NCI-H1092 (cell line): ENCODE measurements at regions not wholly inside any gene's neighbourhood (a gene's known extent, or its start where the extent isn't known, plus 50 kb on each side); places are given as distances from the start of the nearest gene placed in this dataset.
"Not testable (repeated sequence)": the region's sequence is repeated elsewhere in the genome, so short reads cannot be mapped to it uniquely, and the experiment has no call there.

Experiments
- DNase-seq: peaks from one replicate; lab custom pipeline; 2025; lab: John Stamatoyannopoulos, UW

DNA sequence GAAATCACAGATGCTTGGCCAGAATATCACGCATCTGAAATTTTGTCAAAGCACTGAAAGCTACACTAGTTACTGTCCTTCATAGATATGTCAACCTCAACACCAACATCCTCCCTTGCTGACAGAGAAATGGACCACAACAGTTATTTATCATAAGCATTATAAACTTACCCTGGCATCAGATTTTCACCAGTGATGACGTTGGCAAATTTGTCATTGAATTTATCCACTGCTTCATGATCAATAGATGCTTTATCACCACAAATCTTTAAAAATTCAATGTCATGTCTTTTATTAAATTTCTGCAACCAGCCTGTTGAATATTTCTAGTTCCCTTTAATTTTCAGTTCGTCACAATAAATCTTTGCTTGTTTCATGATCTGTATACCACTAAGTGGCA is 205.7 kb downstream of the GJA1 start:
- DNase-seq = no peak

DNA sequence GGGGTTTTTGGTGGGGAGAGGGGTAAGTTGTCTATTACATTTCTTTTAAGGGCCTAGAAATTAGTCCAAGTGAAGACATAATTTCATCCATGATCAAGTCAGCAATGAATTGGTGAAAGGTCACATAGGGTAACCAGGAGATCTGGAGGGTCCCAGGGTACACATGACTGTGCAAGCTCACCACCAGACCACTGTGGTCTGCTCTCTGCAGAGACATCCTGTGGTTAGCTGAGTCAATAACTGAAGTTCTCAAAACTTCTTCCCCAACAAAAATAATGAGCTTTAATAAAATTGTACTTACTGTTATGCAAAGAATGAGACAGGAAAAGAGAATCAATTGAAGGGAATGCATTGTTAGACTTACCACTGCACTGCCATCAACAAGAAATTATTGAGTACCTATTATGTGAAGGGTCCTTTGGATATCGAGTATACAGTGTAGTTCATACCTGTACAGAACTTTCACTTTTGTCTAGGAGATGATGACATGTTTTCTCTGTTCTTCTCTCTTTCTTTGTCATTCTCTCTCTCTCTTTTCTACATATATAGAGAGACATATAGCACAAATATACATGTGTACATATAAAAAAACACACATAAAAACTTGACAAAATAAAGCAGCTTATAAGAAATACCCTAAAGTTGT is 209.8 kb downstream of the GJA1 start:
- no peak for DNase-seq

DNA sequence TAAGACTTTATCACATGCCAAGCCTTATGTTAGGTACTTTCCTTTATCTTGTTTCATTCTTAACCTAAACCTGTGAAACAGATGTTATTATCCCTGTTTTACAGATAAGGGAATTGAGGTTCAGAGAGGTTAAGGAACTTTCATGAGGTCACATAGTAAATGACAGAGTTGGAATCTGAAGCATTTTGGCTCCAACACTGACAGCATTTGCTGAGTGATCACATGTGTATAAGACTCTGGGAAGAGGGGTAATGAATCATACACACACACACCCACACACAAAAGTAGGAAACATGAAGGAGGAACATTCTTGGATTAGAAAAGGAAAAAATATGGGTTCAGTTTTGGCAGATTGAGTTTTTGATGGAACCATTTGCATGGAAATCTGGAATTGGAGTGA is 212.5 kb downstream of the GJA1 start:
- DNase-seq = no peak

GRCh38 chr6:121649951-121650350 is 214.5 kb downstream of the GJA1 start:
- DNase-seq = no peak

- DNase-seq = no peak
Measured at GRCh38 chr6:121651420-121651819, 216.0 kb downstream of the GJA1 start.

- DNase-seq = no peak
Measured at GRCh38 chr6:121652223-121652622, 216.8 kb downstream of the GJA1 start.

DNA sequence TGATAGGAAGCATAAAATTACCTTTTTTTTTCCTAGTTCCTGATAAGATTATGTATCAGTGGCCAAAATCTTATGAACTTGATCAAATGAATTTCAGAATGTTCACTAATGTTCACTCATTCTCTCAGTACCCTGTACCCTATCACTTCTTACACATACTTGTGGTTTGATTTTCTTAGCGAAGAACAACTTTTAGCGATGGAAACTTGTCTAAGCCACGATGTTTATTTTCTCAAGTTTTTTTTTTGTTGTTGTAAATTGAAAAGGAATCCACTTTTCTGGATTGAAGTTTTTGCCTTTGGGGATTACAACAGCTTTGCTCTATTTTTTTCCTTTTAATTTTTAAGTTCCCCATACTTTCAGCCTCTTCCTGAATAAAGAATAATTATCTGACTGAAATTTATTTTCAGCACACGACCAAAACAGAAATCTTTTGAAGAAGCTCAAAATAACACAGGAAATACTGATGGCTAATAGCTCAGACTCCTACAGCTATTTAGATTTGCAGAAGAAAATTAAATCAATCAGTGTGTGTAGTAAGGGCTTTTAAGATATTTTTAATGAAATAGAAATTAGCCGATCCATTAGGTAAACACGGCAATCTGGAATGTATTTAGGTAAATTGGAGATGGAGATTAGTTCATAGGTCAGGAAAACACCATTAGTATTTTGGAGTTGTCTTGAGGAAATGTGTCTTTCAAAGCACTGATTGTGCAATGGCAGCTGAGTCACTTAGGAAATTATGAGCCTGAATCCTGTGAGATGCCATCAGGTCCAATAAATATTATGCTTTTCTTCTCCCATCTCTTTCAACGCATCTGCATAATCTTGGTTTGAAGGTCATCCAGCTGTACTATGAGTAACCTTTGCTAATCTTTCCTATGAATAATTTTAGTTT is 217.5 kb downstream of the GJA1 start:
- no peak for DNase-seq

DNA sequence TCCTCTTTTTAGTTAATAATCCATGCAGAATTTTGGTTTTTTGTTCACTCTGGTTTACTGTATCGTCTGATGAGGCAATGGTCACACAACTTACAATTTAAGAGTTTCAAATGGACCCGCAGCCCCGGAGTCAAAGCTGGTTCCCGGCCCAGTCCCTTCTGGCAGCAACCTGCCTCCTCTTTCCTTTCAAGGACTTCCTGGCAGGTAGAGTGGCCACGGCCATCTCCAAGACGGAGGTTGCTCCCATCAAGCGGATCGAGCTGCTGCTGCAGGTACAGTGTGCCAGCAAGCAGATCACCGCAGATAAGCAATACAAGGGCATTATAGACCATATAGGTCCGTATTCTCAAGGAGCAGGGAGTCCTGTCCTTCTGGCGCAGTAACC is 218.2 kb downstream of the GJA1 start:
- no peak for DNase-seq

DNA sequence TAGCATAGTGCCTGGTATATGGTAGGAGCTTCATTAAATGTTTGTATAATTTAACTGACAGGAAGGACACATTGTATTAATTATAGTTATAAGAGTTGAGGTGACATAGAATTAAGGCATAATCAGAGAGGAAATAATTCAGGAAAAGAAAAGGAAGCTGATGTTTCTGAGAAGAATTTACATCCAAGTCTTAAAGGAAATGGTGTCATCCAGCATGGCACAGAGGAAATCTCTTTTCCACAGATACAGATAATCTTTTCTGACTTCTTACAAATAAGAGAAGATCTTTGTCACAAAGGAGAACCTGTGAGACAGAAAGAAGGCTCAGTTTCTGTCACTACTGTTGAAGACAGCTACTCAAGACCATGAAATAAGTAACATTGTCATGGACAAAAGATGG is 222.5 kb downstream of the GJA1 start:
- no peak for DNase-seq

DNA sequence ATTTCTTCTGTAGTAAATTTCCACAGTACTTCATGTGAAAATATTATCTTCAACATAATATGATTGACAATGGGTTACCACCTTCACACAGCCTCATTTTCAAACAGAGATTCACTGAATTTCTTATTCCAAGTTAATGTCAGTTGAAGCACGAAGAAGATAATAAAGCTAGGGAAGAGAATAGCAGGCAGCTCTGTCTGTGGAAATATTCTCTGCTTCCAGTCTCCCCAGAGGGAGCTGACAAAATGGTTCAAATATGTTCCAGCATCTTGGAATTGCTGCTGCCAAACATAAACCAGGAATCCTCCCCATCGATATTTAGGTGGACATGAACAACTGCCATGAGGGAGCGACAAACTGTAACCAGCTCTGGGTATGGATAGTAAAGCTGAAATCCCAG is 224.8 kb downstream of the GJA1 start:
- DNase-seq = no peak

GRCh38 chr6:121663292-121663810 is 227.9 kb downstream of the GJA1 start:
- DNase-seq = no peak

GRCh38 chr6:121664158-121664557 is 228.7 kb downstream of the GJA1 start:
- no peak for DNase-seq

GRCh38 chr6:121666814-121667213 is 231.4 kb downstream of the GJA1 start:
- DNase-seq = no peak

DNA sequence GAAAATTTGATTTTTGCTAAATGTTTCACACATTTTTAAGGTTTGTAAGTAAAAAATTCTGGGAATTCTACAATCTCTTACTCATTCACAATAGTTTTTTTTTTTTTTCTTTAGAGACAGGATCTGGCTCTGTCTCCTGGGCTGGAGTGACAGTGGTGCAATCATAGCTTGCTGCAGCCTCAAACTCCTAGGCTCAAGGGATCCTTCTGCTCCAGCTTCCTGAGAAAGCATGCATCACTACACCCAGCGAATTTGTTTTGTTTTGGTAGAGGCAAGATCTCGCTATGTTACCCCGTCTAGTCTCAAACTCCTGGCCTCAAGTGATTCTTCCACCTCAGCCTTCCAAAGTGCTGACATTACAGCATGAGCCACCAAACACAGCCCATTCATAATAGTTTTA is 232.8 kb downstream of the GJA1 start:
- no peak for DNase-seq

DNA sequence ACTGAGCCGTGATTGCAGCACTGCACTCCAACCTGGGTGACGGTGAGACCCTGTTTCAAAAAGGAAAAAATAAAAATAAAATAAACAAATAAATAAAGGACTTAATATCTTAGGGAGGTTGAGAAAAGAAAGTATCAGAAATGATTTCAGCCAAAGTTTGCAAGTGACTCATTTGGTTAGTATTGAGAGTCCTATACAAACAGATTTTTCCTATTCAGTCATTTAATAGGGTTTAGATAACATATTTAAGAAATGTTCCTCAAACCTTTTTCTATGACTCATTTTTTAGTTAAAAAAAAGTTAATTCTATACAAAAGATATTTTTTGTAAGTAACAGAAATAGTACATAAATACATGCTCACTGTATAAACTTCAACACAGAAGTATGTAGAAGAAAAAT is 235.1 kb downstream of the GJA1 start:
- DNase-seq = no peak

DNA sequence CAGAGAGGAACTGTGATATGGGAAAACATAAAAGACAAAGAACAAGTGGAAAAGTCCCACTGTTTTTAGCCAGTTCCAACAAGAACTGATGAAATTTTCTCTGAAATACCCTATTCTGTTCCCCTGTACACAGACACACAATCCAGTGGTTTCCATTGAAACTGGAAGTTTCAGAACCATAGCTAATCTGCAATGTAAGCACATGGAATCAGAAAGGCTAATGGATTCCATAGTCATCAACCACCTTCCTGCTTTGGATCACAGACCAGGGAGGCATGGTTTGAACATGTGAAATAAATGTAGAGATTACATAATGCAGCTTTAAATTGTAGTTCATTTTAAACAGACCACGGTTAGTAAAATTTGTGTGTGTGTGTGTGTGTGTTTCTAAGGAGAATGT is 242.1 kb downstream of the GJA1 start:
- DNase-seq = no peak

DNA sequence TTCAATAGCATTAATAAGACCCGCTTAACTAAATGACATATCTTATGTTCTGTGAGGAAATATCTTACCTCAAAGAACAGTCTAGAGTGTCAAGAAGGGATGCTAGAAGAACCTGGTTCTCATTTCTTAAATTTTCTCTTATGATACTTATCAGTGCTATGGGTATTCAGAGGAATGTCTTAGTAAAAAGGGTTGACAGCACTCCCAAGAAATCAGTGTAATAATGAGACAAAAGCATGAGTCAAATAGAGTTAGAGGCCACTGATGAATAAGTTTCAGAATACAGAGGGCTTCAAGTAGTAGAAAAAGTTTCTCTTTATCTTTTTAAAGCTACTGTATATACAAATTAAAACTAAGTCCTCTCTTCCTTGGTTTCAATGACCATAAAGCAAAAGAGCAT is 242.8 kb downstream of the GJA1 start:
- DNase-seq = no peak

GRCh38 chr6:121680058-121680457 is 244.6 kb downstream of the GJA1 start:
- no peak for DNase-seq

DNA sequence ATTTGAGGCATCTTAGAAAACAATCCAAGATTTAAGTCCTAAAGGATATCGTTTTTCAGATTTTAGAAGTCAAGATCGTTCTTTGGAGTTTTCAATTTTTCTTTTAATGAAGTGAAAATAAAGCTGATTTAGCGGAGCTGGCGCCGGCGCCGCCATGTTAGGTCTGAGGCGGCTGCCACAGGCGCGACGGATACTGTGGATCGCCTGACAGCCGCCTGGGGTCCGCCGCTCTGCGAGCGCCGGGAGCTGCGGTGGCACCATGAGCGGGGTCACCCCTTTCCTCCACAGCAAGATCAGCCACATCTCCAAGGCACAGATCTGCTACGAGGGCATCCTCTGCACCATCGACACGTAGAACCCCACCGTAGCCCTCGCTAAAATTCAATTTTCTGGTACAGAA is 247.2 kb downstream of the GJA1 start:
- DNase-seq = no peak

- DNase-seq = not testable (repeated sequence)
Measured at GRCh38 chr6:121685806-121686205, 250.4 kb downstream of the GJA1 start.

DNA sequence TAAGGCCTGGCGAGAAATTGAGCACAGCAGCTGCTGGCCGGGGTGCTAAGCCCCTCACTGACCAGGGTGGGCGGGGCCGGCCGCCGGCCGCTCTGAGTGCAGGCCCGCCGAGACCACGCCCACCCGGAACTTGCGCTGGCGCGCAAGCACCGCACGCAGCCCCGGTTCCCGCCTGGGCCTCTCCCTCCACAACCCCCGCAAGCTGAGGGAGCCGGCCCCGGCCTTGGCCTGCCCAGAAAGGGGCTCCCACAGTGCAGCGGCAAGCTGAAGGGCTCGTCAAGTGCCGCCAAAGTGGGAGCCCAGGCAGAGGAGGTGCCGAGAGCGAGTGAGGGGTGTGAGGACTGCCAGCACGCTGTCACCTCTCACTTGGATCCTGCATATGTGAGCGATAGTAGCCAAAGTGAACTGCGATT is 251.2 kb downstream of the GJA1 start:
- DNase-seq = no peak

GRCh38 chr6:121688974-121689373 is 253.5 kb downstream of the GJA1 start:
- DNase-seq = no peak

- no peak for DNase-seq
Measured at GRCh38 chr6:121691126-121691551, 255.7 kb downstream of the GJA1 start.
